GM23338 (cell line): ENCODE measurements at regions not wholly inside any gene's neighbourhood (a gene's known extent, or its start where the extent isn't known, plus 50 kb on each side); places are given as distances from the start of the nearest gene placed in this dataset.

Experiments
- ATAC-seq: fragments of 200-7000 bp; cut with Tn5 transposase; 3 replicates; pipeline ENCODE4 v1.9.1; 2020
- DNase-seq: peaks from one replicate; pipeline ENCODE4 v3.0.0-alpha.2; 2015; ENCODE audit warnings: low spot score
- H2AFZ ChIP-seq: fragments of 200-600 bp; sonication (generic); 2 replicates; pipeline ENCODE4 v1.8.0; 2016; ENCODE audit warnings: antibody characterized with exemption, mild to moderate bottlenecking, moderate library complexity
- H3F3A ChIP-seq: fragments of 200-600 bp; sonication (generic); replicated peaks from 2 replicates; pipeline ENCODE4 v1.8.0; 2017; ENCODE audit warnings: antibody characterized with exemption, mixed run types, low read depth
- H3K27ac ChIP-seq: fragments of 200-600 bp; sonication (generic); 2 replicates; pipeline ENCODE4 v1.6.1; 2016; ENCODE audit warnings: low read depth
- H3K27me3 ChIP-seq: fragments of 200-600 bp; sonication (generic); 2 replicates; pipeline ENCODE4 v1.8.0; 2016; ENCODE audit warnings: mild to moderate bottlenecking, mixed run types, moderate library complexity; ENCODE audit not compliant: insufficient read depth
- H3K36me3 ChIP-seq: fragments of 200-600 bp; sonication (generic); 2 replicates; pipeline ENCODE4 v1.8.0; 2016; ENCODE audit warnings: mild to moderate bottlenecking; ENCODE audit not compliant: insufficient read depth
- H3K4me1 ChIP-seq: fragments of 200-600 bp; sonication (generic); 2 replicates; pipeline ENCODE4 v1.8.0; 2016; ENCODE audit warnings: mild to moderate bottlenecking, moderate library complexity; ENCODE audit not compliant: insufficient read depth
- H3K4me2 ChIP-seq: fragments of 200-600 bp; sonication (generic); 2 replicates; pipeline ENCODE4 v1.7.1; 2017; ENCODE audit warnings: mixed run types
- H3K4me3 ChIP-seq: fragments of 200-600 bp; sonication (generic); 2 replicates; pipeline ENCODE4 v1.6.1; 2016; ENCODE audit warnings: mixed run types
- H3K79me2 ChIP-seq: fragments of 200-600 bp; sonication (generic); replicated peaks from 2 replicates; pipeline ENCODE4 v1.8.0; 2017; ENCODE audit warnings: mild to moderate bottlenecking; ENCODE audit not compliant: insufficient read depth
- H3K9me2 ChIP-seq: fragments of 200-600 bp; sonication (generic); 2 replicates; pipeline ENCODE4 v1.8.0; 2017; ENCODE audit not compliant: insufficient read depth
- H4K20me1 ChIP-seq: fragments of 200-600 bp; sonication (generic); replicated peaks from 2 replicates; pipeline ENCODE4 v1.8.0; 2017; ENCODE audit warnings: mild to moderate bottlenecking; ENCODE audit not compliant: insufficient read depth
- H3K27ac Mint-ChIP-seq: 2 replicates; pipeline ENCODE4 v1.8.0; 2020; ENCODE audit warnings: inconsistent platforms, mild to moderate bottlenecking, moderate library complexity, mixed read lengths
- H3K27me3 Mint-ChIP-seq: 3 replicates; pipeline ENCODE4 v1.8.0; 2022; ENCODE audit warnings: low read depth, mild to moderate bottlenecking, moderate library complexity, mixed read lengths, inconsistent platforms; ENCODE audit not compliant: insufficient read depth, poor library complexity
- H3K36me3 Mint-ChIP-seq: 3 replicates; pipeline ENCODE4 v1.8.0; 2021; ENCODE audit warnings: low read depth, mild to moderate bottlenecking, inconsistent platforms, moderate library complexity, mixed read lengths
- H3K4me1 Mint-ChIP-seq: 3 replicates; pipeline ENCODE4 v1.8.0; 2020; ENCODE audit warnings: mild to moderate bottlenecking, inconsistent platforms, mixed read lengths
- H3K4me3 Mint-ChIP-seq: 3 replicates; pipeline ENCODE4 v1.8.0; 2021; ENCODE audit warnings: moderate library complexity, mild to moderate bottlenecking, inconsistent platforms, mixed read lengths
- H3K9me3 Mint-ChIP-seq: 3 replicates; pipeline ENCODE4 v1.8.0; 2020; ENCODE audit warnings: moderate library complexity, mild to moderate bottlenecking, inconsistent platforms, mixed read lengths
- EZH2 ChIP-seq: fragments of 200-600 bp; sonication (generic); IDR thresholded peaks from one replicate; pipeline ENCODE4 v1.8.0; 2017; ENCODE audit warnings: antibody characterized with exemption, mild to moderate bottlenecking, low read depth; ENCODE audit not compliant: unreplicated experiment
- EZH2phosphoT487 ChIP-seq: fragments of 200-600 bp; sonication (generic); IDR thresholded peaks from one replicate; pipeline ENCODE4 v1.8.1; 2018; ENCODE audit warnings: antibody characterized with exemption; ENCODE audit not compliant: unreplicated experiment
- JUNB ChIP-seq: IDR thresholded peaks from one replicate; pipeline ENCODE4 v1.6.1; 2016; ENCODE audit warnings: antibody characterized with exemption; ENCODE audit not compliant: unreplicated experiment
- NANOG ChIP-seq: IDR thresholded peaks from 2 replicates; pipeline ENCODE4 v1.6.1; 2016; ENCODE audit warnings: antibody characterized with exemption, borderline replicate concordance
- POLR2AphosphoS5 ChIP-seq: IDR thresholded peaks from 2 replicates; pipeline ENCODE4 v1.6.1; 2016; ENCODE audit warnings: antibody characterized with exemption, low read depth
- STAT1 ChIP-seq: IDR thresholded peaks from one replicate; pipeline ENCODE4 v1.6.1; 2016; ENCODE audit warnings: antibody characterized with exemption; ENCODE audit not compliant: unreplicated experiment
- ZNF114 ChIP-seq: fragments of 250-450 bp; sonication (Bioruptor Pico); IDR thresholded peaks from 2 replicates; pipeline ENCODE4 v1.5.0; 2020; ENCODE audit warnings: mild to moderate bottlenecking, moderate library complexity
- ZNF331 ChIP-seq: fragments of 250-450 bp; sonication (Bioruptor Pico); IDR thresholded peaks from 2 replicates; pipeline ENCODE4 v1.5.0; 2020; ENCODE audit warnings: low read depth, mild to moderate bottlenecking, moderate library complexity
- TF ChIP-seq, protein P1 (sequence below): fragments of 250-450 bp; sonication (Bioruptor Pico); IDR thresholded peaks from 2 replicates; pipeline ENCODE4 v1.5.0; 2020; ENCODE audit warnings: mild to moderate bottlenecking, moderate library complexity
- TF ChIP-seq, protein P2 (sequence below): IDR thresholded peaks from one replicate; pipeline ENCODE4 v1.6.1; 2018; ENCODE audit warnings: antibody characterized with exemption; ENCODE audit not compliant: unreplicated experiment
- TF ChIP-seq, protein P3 (sequence below): IDR thresholded peaks from 2 replicates; pipeline ENCODE4 v1.6.1; 2016; ENCODE audit warnings: antibody characterized with exemption
- TF ChIP-seq, protein P4 (sequence below), 2 experiments: fragments of 200-600 bp in 1 of 2; sonication (generic) in 1 of 2; conservative IDR thresholded peaks; 2 replicates each; pipeline versions ENCODE4 v1.5.1 to v1.6.1; 2016 to 2017; ENCODE audit warnings: antibody characterized with exemption in 2 of 2, low read depth in 2 of 2, mild to moderate bottlenecking in 2 of 2, moderate library complexity in 1 of 2

DNA sequence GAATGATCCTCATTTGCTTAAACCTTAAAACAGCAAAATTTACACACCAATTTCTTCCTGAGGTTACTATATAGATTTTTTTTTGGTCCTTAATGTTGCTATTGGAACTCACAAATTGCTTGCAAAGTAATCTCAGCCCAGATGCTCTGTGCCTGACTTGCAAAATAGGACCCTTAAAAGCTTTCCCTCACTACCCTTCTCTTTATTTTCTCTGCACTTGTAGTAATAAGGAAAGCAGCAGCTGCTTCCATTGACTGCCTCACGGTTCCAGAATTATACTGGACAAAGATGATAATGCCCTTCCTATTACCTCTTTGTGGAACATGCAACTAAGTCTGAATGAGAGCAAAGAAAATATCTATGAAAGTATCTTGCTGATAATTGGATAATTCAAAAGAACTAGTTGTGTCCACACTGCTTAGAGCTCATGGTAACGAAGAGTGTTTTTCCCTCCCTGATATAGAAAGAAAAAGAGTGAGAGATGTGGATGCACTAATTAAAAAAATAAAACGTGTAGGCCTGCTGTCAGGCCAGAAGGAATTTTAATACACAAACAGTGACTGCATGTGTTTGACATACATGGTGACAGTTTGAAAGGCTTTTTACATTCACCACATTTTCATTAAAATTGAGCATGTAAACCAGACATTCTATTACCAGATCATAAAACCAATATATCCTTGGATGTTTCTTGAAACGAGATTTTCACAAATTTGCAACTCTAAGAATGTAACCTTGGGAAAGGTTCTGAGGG, 783.1 kb downstream of the GBE1 start:
- Histone ChIP-seq H3K4me1 (no peaks in the 10 kb centered on the region), H3K4me2 (no peak overlapping the region), H3K9me2 (peaks cover 16% of the 10 kb centered on the region), H2AFZ (no peak overlapping the region), H4K20me1 (no peaks in the 10 kb centered on the region), H3K79me2 (no peaks in the 10 kb centered on the region), H3K4me3 (no peak overlapping the region), H3F3A (no peaks in the 10 kb centered on the region), H3K36me3 (no peaks in the 10 kb centered on the region), H3K27me3 (no peaks in the 10 kb centered on the region), H3K27ac (no peak overlapping the region)
- Mint-ChIP-seq H3K27me3 (no peaks in the 10 kb centered on the region), H3K36me3 (no peaks in the 10 kb centered on the region), H3K27ac (no peak overlapping the region; the same call in 1 of the 2 replicates), H3K9me3 (no peaks in the 10 kb centered on the region), H3K4me1 (no peaks in the 10 kb centered on the region), H3K4me3 (no peak overlapping the region)
- no peak for TF ChIP-seq ZNF331 (CRISPR knock-in tag)
- TF ChIP-seq, protein P1, sequence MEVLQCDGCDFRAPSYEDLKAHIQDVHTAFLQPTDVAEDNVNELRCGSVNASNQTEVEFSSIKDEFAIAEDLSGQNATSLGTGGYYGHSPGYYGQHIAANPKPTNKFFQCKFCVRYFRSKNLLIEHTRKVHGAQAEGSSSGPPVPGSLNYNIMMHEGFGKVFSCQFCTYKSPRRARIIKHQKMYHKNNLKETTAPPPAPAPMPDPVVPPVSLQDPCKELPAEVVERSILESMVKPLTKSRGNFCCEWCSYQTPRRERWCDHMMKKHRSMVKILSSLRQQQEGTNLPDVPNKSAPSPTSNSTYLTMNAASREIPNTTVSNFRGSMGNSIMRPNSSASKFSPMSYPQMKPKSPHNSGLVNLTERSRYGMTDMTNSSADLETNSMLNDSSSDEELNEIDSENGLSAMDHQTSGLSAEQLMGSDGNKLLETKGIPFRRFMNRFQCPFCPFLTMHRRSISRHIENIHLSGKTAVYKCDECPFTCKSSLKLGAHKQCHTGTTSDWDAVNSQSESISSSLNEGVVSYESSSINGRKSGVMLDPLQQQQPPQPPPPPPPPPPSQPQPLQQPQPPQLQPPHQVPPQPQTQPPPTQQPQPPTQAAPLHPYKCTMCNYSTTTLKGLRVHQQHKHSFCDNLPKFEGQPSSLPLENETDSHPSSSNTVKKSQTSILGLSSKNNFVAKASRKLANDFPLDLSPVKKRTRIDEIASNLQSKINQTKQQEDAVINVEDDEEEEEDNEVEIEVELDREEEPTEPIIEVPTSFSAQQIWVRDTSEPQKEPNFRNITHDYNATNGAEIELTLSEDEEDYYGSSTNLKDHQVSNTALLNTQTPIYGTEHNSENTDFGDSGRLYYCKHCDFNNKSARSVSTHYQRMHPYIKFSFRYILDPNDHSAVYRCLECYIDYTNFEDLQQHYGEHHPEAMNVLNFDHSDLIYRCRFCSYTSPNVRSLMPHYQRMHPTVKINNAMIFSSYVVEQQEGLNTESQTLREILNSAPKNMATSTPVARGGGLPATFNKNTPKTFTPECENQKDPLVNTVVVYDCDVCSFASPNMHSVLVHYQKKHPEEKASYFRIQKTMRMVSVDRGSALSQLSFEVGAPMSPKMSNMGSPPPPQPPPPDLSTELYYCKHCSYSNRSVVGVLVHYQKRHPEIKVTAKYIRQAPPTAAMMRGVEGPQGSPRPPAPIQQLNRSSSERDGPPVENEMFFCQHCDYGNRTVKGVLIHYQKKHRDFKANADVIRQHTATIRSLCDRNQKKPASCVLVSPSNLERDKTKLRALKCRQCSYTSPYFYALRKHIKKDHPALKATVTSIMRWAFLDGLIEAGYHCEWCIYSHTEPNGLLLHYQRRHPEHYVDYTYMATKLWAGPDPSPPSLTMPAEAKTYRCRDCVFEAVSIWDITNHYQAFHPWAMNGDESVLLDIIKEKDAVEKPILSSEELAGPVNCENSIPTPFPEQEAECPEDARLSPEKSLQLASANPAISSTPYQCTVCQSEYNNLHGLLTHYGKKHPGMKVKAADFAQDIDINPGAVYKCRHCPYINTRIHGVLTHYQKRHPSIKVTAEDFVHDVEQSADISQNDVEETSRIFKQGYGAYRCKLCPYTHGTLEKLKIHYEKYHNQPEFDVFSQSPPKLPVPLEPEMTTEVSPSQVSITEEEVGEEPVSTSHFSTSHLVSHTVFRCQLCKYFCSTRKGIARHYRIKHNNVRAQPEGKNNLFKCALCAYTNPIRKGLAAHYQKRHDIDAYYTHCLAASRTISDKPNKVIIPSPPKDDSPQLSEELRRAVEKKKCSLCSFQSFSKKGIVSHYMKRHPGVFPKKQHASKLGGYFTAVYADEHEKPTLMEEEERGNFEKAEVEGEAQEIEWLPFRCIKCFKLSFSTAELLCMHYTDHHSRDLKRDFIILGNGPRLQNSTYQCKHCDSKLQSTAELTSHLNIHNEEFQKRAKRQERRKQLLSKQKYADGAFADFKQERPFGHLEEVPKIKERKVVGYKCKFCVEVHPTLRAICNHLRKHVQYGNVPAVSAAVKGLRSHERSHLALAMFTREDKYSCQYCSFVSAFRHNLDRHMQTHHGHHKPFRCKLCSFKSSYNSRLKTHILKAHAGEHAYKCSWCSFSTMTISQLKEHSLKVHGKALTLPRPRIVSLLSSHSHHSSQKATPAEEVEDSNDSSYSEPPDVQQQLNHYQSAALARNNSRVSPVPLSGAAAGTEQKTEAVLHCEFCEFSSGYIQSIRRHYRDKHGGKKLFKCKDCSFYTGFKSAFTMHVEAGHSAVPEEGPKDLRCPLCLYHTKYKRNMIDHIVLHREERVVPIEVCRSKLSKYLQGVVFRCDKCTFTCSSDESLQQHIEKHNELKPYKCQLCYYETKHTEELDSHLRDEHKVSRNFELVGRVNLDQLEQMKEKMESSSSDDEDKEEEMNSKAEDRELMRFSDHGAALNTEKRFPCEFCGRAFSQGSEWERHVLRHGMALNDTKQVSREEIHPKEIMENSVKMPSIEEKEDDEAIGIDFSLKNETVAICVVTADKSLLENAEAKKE (CRISPR knock-in tag) = no peak
- no peak for TF ChIP-seq STAT1
- TF ChIP-seq EZH2 = no peak
- TF ChIP-seq JUNB = no peak
- TF ChIP-seq, protein P2, sequence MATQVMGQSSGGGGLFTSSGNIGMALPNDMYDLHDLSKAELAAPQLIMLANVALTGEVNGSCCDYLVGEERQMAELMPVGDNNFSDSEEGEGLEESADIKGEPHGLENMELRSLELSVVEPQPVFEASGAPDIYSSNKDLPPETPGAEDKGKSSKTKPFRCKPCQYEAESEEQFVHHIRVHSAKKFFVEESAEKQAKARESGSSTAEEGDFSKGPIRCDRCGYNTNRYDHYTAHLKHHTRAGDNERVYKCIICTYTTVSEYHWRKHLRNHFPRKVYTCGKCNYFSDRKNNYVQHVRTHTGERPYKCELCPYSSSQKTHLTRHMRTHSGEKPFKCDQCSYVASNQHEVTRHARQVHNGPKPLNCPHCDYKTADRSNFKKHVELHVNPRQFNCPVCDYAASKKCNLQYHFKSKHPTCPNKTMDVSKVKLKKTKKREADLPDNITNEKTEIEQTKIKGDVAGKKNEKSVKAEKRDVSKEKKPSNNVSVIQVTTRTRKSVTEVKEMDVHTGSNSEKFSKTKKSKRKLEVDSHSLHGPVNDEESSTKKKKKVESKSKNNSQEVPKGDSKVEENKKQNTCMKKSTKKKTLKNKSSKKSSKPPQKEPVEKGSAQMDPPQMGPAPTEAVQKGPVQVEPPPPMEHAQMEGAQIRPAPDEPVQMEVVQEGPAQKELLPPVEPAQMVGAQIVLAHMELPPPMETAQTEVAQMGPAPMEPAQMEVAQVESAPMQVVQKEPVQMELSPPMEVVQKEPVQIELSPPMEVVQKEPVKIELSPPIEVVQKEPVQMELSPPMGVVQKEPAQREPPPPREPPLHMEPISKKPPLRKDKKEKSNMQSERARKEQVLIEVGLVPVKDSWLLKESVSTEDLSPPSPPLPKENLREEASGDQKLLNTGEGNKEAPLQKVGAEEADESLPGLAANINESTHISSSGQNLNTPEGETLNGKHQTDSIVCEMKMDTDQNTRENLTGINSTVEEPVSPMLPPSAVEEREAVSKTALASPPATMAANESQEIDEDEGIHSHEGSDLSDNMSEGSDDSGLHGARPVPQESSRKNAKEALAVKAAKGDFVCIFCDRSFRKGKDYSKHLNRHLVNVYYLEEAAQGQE = no peak
- TF ChIP-seq, protein P3, sequence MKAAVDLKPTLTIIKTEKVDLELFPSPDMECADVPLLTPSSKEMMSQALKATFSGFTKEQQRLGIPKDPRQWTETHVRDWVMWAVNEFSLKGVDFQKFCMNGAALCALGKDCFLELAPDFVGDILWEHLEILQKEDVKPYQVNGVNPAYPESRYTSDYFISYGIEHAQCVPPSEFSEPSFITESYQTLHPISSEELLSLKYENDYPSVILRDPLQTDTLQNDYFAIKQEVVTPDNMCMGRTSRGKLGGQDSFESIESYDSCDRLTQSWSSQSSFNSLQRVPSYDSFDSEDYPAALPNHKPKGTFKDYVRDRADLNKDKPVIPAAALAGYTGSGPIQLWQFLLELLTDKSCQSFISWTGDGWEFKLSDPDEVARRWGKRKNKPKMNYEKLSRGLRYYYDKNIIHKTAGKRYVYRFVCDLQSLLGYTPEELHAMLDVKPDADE = no peak
- TF ChIP-seq, protein P4, sequence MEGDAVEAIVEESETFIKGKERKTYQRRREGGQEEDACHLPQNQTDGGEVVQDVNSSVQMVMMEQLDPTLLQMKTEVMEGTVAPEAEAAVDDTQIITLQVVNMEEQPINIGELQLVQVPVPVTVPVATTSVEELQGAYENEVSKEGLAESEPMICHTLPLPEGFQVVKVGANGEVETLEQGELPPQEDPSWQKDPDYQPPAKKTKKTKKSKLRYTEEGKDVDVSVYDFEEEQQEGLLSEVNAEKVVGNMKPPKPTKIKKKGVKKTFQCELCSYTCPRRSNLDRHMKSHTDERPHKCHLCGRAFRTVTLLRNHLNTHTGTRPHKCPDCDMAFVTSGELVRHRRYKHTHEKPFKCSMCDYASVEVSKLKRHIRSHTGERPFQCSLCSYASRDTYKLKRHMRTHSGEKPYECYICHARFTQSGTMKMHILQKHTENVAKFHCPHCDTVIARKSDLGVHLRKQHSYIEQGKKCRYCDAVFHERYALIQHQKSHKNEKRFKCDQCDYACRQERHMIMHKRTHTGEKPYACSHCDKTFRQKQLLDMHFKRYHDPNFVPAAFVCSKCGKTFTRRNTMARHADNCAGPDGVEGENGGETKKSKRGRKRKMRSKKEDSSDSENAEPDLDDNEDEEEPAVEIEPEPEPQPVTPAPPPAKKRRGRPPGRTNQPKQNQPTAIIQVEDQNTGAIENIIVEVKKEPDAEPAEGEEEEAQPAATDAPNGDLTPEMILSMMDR (conservative IDR thresholded peaks at IDR 0.05; ENCODE audit: low read depth in 2 of 2) = no peak
- no peak for TF ChIP-seq ZNF114 (CRISPR knock-in tag)
- no peak for TF ChIP-seq NANOG
- no peak for TF ChIP-seq POLR2AphosphoS5
- no peak for TF ChIP-seq EZH2phosphoT487
- no peak for ATAC-seq
- DNase-seq = no peak
